Neural crest cell (in vitro differentiated cells): ENCODE measurements at regions not wholly inside any gene's neighbourhood (a gene's known extent, or its start where the extent isn't known, plus 50 kb on each side); places are given as distances from the start of the nearest gene placed in this dataset.

Source experiments
- DNase-seq: peaks from one replicate; pipeline ENCODE4 v3.0.0; 2021; ENCODE audit warnings: low read depth, mixed read lengths, low spot score
- H3K27ac Mint-ChIP-seq: one replicate; pipeline ENCODE4 v1.8.0; 2021; ENCODE audit warnings: mild to moderate bottlenecking, mixed read lengths; ENCODE audit not compliant: unreplicated experiment
- H3K27me3 Mint-ChIP-seq: 2 replicates; pipeline ENCODE4 v1.8.0; 2021; ENCODE audit warnings: low read depth, mild to moderate bottlenecking, mixed read lengths
- H3K36me3 Mint-ChIP-seq: 2 replicates; pipeline ENCODE4 v1.8.0; 2021; ENCODE audit warnings: low read depth, mild to moderate bottlenecking, mixed read lengths
- H3K4me1 Mint-ChIP-seq: 2 replicates; pipeline ENCODE4 v1.8.0; 2021; ENCODE audit warnings: mixed read lengths
- H3K4me3 Mint-ChIP-seq: one replicate; pipeline ENCODE4 v1.8.0; 2021; ENCODE audit warnings: mild to moderate bottlenecking, mixed read lengths
- H3K9me3 Mint-ChIP-seq: 2 replicates; pipeline ENCODE4 v1.8.0; 2021; ENCODE audit warnings: mixed read lengths
- TF ChIP-seq, protein P1 (sequence below): fragments of 200-600 bp; sonication (generic); conservative IDR thresholded peaks from 2 replicates; pipeline ENCODE4 v1.5.0; 2021; ENCODE audit warnings: antibody characterized with exemption, mild to moderate bottlenecking

DNA sequence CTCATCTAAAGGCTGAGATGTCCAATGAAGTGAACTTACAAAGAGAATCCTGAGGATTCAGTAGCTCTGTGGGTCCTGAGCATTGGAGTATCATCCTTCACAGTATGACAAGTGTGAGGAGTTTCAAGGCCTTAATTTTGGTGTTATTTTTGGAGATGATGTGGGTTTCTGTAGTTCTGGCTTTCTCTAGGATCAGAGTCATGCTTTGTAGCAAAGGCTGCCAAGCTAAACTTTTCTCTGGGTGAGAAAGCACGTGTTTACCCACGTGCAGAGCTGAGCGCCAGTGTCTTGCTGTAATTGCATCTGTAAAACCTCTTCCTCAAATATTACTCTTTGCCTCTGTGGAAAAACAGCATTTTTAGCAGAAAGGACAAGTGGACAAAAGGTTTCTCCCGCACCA lies 387.8 kb upstream of the LYPLAL1 start:
- TF ChIP-seq, protein P1, sequence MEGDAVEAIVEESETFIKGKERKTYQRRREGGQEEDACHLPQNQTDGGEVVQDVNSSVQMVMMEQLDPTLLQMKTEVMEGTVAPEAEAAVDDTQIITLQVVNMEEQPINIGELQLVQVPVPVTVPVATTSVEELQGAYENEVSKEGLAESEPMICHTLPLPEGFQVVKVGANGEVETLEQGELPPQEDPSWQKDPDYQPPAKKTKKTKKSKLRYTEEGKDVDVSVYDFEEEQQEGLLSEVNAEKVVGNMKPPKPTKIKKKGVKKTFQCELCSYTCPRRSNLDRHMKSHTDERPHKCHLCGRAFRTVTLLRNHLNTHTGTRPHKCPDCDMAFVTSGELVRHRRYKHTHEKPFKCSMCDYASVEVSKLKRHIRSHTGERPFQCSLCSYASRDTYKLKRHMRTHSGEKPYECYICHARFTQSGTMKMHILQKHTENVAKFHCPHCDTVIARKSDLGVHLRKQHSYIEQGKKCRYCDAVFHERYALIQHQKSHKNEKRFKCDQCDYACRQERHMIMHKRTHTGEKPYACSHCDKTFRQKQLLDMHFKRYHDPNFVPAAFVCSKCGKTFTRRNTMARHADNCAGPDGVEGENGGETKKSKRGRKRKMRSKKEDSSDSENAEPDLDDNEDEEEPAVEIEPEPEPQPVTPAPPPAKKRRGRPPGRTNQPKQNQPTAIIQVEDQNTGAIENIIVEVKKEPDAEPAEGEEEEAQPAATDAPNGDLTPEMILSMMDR = no peak
- peaks cover 6% of the 10 kb centered on the region for H3K4me1 Mint-ChIP-seq
- H3K27me3 Mint-ChIP-seq = no peaks in the 10 kb centered on the region
- DNase-seq = no peak
- no peaks in the 10 kb centered on the region for H3K36me3 Mint-ChIP-seq
- no peak overlapping the region for H3K27ac Mint-ChIP-seq
- peaks cover 10% of the 10 kb centered on the region for H3K9me3 Mint-ChIP-seq
- H3K4me3 Mint-ChIP-seq = no peak overlapping the region

- TF ChIP-seq, protein P1 = no peak
- Mint-ChIP-seq H3K27me3 (no peaks in the 10 kb centered on the region), H3K9me3 (peaks cover 7% of the 10 kb centered on the region), H3K4me3 (no peak overlapping the region), H3K4me1 (peaks cover 6% of the 10 kb centered on the region), H3K27ac (no peak overlapping the region), H3K36me3 (no peaks in the 10 kb centered on the region)
- DNase-seq = no peak
Measured at GRCh38 chr1:218787826-218788225, 385.9 kb upstream of the LYPLAL1 start.

DNA sequence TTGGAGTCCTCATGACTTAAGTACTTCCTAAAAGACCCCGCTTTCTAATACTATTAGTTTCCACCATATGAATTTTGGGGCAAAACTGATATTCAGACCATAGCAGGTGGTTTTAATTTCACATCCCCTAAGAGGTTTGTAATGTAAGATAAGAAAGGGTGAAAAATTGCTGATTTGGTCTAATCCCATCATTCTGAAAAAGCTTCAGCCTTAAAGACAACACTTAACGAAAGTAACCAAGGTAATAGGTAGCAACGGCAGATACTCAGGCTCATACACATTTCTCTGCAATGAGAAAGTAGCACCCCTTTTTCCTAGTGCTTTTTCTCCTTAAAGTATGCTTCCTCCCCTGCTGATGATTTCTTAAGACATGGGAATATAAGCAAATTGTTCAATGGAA lies 376.9 kb upstream of the LYPLAL1 start:
- Mint-ChIP-seq H3K27me3 (no peaks in the 10 kb centered on the region), H3K9me3 (peaks cover 5% of the 10 kb centered on the region), H3K27ac (no peak overlapping the region), H3K36me3 (no peaks in the 10 kb centered on the region), H3K4me1 (no peaks in the 10 kb centered on the region), H3K4me3 (no peak overlapping the region)
- TF ChIP-seq, protein P1 = no peak
- DNase-seq = no peak

GRCh38 chr1:218802799-218803198 lies 370.9 kb upstream of the LYPLAL1 start:
- no peaks in the 10 kb centered on the region for H3K4me1 Mint-ChIP-seq
- H3K27me3 Mint-ChIP-seq = no peaks in the 10 kb centered on the region
- H3K36me3 Mint-ChIP-seq = no peaks in the 10 kb centered on the region
- H3K9me3 Mint-ChIP-seq = peaks cover 5% of the 10 kb centered on the region
- TF ChIP-seq, protein P1 = no peak
- DNase-seq = no peak
- H3K4me3 Mint-ChIP-seq = no peak overlapping the region
- H3K27ac Mint-ChIP-seq = no peak overlapping the region

DNA sequence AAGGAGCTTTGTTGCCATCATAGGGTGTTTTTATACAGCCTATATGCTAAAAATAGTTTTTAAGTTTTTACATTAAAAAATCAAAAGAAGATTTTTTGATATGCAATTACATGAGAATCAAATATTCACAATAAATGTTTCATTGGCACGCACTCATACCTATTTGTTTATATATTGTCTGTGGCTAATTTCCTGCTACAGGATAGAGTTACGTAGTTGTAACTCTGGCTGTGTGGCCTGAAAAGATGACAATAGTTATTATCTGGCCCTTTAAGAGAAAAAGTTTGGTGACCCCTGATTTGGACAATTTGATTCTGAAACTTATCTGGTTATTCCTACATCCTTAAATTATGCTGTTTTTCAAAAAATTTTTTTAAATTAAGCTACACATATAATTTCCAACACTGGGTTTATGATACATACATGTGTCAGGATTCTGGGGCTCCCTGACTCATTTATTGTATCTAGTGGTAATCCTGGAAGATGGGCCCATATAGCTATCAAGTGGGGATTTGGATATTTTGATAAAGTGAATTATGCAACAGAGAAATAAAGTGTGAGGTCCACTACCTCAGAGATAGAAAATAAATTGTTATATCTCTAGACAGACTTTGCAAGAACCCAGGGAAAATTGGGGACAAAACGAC lies 370.2 kb upstream of the LYPLAL1 start:
- no peaks in the 10 kb centered on the region for H3K36me3 Mint-ChIP-seq
- H3K27ac Mint-ChIP-seq = no peak overlapping the region
- peaks cover 5% of the 10 kb centered on the region for H3K9me3 Mint-ChIP-seq
- no peaks in the 10 kb centered on the region for H3K4me1 Mint-ChIP-seq
- H3K4me3 Mint-ChIP-seq = no peak overlapping the region
- DNase-seq = no peak
- no peaks in the 10 kb centered on the region for H3K27me3 Mint-ChIP-seq
- TF ChIP-seq, protein P1 = no peak
